ENCODE measurements at regions not wholly inside any gene's neighbourhood (a gene's known extent, or its start where the extent isn't known, plus 50 kb on each side); places are given as distances from the start of the nearest gene placed in this dataset.

DNA sequence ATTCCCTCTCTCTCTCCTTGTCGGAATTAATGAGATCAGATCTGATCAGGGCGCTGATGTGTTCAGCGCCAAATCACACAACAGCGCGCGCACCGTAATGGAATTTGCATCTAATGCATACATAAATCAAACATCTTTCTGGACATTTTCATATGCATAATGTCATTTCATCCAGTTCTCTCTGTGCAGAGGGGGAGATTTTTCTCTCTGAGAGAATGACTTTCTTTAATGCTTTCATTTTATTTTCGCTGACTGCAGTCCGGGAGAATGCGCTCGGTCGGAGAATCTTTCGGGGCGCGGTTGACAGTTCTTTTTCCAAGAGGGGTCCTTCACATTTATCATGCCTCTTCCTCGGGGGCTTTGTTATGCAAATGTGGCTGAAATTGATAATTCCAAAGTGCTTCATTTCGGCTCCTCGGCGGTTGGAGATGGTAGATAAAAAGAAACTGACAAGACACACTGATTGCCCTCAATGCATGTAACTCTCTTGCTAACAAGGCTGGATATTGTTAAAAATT is 615.9 kb downstream of the VRK1 start:
- no peaks in the 10 kb centered on the region for H4K20me1 ChIP-seq (ENCODE audit: insufficient read depth)
- no peak for TF ChIP-seq EZH2 (IDR thresholded peaks at IDR 0.05; ENCODE audit: insufficient read depth, poor library complexity, severe bottlenecking)
- TF ChIP-seq EZH2phosphoT487 (IDR thresholded peaks at IDR 0.05; ENCODE audit: insufficient read depth, low read depth): no peak
- H2AFZ ChIP-seq: no peak overlapping the region
- no peak overlapping the region for H3K4me2 ChIP-seq (ENCODE audit: unreplicated experiment)
- no peak overlapping the region for H3K4me3 ChIP-seq
- H3K9me2 ChIP-seq (ENCODE audit: insufficient read depth): no peaks in the 10 kb centered on the region
- no peak overlapping the region for H3K9ac ChIP-seq
- H3F3A ChIP-seq (ENCODE audit: insufficient read depth): no peaks in the 10 kb centered on the region
- no peaks in the 10 kb centered on the region for H3K4me1 ChIP-seq (ENCODE audit: insufficient read depth)
- DNase-seq: no peak
- no peak overlapping the region for H3K27ac ChIP-seq
- no peaks in the 10 kb centered on the region for H3K27me3 ChIP-seq (replicated peaks; ENCODE audit: insufficient read depth)
- no peaks in the 10 kb centered on the region for H3K9me3 ChIP-seq (ENCODE audit: low read depth)
- WGBS, 2 experiments (ENCODE audit: low coverage in 1 of 2, low lambda C conversion rate in 2 of 2, missing lambda C conversion rate in 2 of 2): 4 to 6% methylated on average over 19 of the region's 19 CpGs
- no peaks in the 10 kb centered on the region for H3K79me2 ChIP-seq (ENCODE audit: insufficient read depth)
- no peaks in the 10 kb centered on the region for H3K36me3 ChIP-seq (ENCODE audit: low read depth)
- in situ Hi-C loops (cut with MboI): no loop called here

- Histone ChIP-seq H4K20me1 (ENCODE audit: insufficient read depth) (no peaks in the 10 kb centered on the region), H3K9me3 (ENCODE audit: low read depth) (no peaks in the 10 kb centered on the region), H3K79me2 (ENCODE audit: insufficient read depth) (no peaks in the 10 kb centered on the region), H3K27ac (no peak overlapping the region), H3K4me1 (ENCODE audit: insufficient read depth) (no peaks in the 10 kb centered on the region), H3K9me2 (ENCODE audit: insufficient read depth) (no peaks in the 10 kb centered on the region), H3F3A (ENCODE audit: insufficient read depth) (no peaks in the 10 kb centered on the region), H3K36me3 (ENCODE audit: low read depth) (no peaks in the 10 kb centered on the region), H3K9ac (no peak overlapping the region), H2AFZ (no peak overlapping the region), H3K4me3 (no peak overlapping the region), H3K27me3 (replicated peaks; ENCODE audit: insufficient read depth) (no peaks in the 10 kb centered on the region), H3K4me2 (ENCODE audit: unreplicated experiment) (no peak overlapping the region)
- in situ Hi-C loops (cut with MboI): no loop called here
- no peak for DNase-seq
- TF ChIP-seq EZH2 (IDR thresholded peaks at IDR 0.05; ENCODE audit: insufficient read depth, poor library complexity, severe bottlenecking) (no peak), EZH2phosphoT487 (IDR thresholded peaks at IDR 0.05; ENCODE audit: insufficient read depth, low read depth) (no peak)
- 57 to 65% methylated on average over 14 of the region's 14 CpGs for WGBS, 2 experiments (ENCODE audit: low coverage in 1 of 2, low lambda C conversion rate in 2 of 2, missing lambda C conversion rate in 2 of 2)
Observed at GRCh38 chr14:97413966-97414717, 617.0 kb downstream of the VRK1 start.

GRCh38 chr14:97414718-97415098 is 617.5 kb downstream of the VRK1 start:
- Histone ChIP-seq H4K20me1 (ENCODE audit: insufficient read depth) (no peaks in the 10 kb centered on the region), H3K4me2 (ENCODE audit: unreplicated experiment) (no peak overlapping the region), H3K79me2 (ENCODE audit: insufficient read depth) (no peaks in the 10 kb centered on the region), H3K27ac (no peak overlapping the region), H2AFZ (no peak overlapping the region), H3K4me1 (ENCODE audit: insufficient read depth) (no peaks in the 10 kb centered on the region), H3K4me3 (no peak overlapping the region), H3K9ac (no peak overlapping the region), H3K9me3 (ENCODE audit: low read depth) (no peaks in the 10 kb centered on the region), H3K27me3 (replicated peaks; ENCODE audit: insufficient read depth) (no peaks in the 10 kb centered on the region), H3K36me3 (ENCODE audit: low read depth) (no peaks in the 10 kb centered on the region), H3F3A (ENCODE audit: insufficient read depth) (no peaks in the 10 kb centered on the region), H3K9me2 (ENCODE audit: insufficient read depth) (no peaks in the 10 kb centered on the region)
- DNase-seq: no peak
- in situ Hi-C loops (cut with MboI): no loop called here
- TF ChIP-seq EZH2phosphoT487 (IDR thresholded peaks at IDR 0.05; ENCODE audit: insufficient read depth, low read depth): no peak
- TF ChIP-seq EZH2 (IDR thresholded peaks at IDR 0.05; ENCODE audit: insufficient read depth, poor library complexity, severe bottlenecking): no peak
- WGBS, 2 experiments (ENCODE audit: low coverage in 1 of 2, low lambda C conversion rate in 2 of 2, missing lambda C conversion rate in 2 of 2): 60 to 69% methylated on average over 11 of the region's 11 CpGs

DNA sequence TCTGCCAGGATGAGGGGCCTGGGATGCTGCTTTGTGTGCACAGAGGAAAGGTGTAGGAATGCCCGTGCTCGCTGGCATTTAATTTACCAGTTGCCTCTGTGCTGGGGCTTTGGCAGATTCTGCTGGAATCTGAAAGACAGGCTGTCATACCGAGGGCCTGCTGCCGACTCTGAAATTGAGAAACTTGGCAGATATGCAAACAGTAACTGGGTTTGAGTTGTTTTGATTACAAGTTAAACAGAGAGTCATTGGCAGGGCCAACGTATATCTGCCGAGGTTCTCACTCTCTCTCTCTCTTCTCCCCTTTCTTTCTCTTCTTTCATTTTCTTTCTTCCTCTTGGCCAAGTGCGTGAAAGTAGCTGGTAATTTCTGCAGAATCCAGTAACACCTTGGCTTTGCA is 618.7 kb downstream of the VRK1 start:
- H3K27ac ChIP-seq: no peak overlapping the region
- WGBS, 2 experiments (ENCODE audit: low coverage in 1 of 2, low lambda C conversion rate in 2 of 2, missing lambda C conversion rate in 2 of 2): 6 to 9% methylated on average over 7 of the region's 7 CpGs
- TF ChIP-seq EZH2 (IDR thresholded peaks at IDR 0.05; ENCODE audit: insufficient read depth, poor library complexity, severe bottlenecking) (no peak), EZH2phosphoT487 (IDR thresholded peaks at IDR 0.05; ENCODE audit: insufficient read depth, low read depth) (no peak)
- no peaks in the 10 kb centered on the region for H3K4me1 ChIP-seq (ENCODE audit: insufficient read depth)
- H4K20me1 ChIP-seq (ENCODE audit: insufficient read depth): no peaks in the 10 kb centered on the region
- no peak overlapping the region for H3K9ac ChIP-seq
- in situ Hi-C loops (cut with MboI): no loop called here
- no peaks in the 10 kb centered on the region for H3K27me3 ChIP-seq (replicated peaks; ENCODE audit: insufficient read depth)
- H3K36me3 ChIP-seq (ENCODE audit: low read depth): no peaks in the 10 kb centered on the region
- no peaks in the 10 kb centered on the region for H3K9me2 ChIP-seq (ENCODE audit: insufficient read depth)
- no peak for DNase-seq
- H3K79me2 ChIP-seq (ENCODE audit: insufficient read depth): no peaks in the 10 kb centered on the region
- H2AFZ ChIP-seq: no peak overlapping the region
- no peaks in the 10 kb centered on the region for H3K9me3 ChIP-seq (ENCODE audit: low read depth)
- no peaks in the 10 kb centered on the region for H3F3A ChIP-seq (ENCODE audit: insufficient read depth)
- no peak overlapping the region for H3K4me3 ChIP-seq
- H3K4me2 ChIP-seq (ENCODE audit: unreplicated experiment): no peak overlapping the region

Data from GM23248 (cell line).